GM18507 (cell line): ENCODE measurements at regions not wholly inside any gene's neighbourhood (a gene's known extent, or its start where the extent isn't known, plus 50 kb on each side); places are given as distances from the start of the nearest gene placed in this dataset.

Experiments used
- DNase-seq: peaks from one replicate; pipeline ENCODE4 v3.0.0; 2011; ENCODE audit warnings: low read depth; ENCODE audit not compliant: insufficient read length; ENCODE audit errors: extremely low spot score
- FAIRE-seq: peaks from 2 replicates; lab custom pipeline; 2011; peaks lifted over from hg19 to GRCh38; lab: Jason Lieb, UNC

- peak; percentile 61 for FAIRE-seq
- no peak for DNase-seq
These were observed 455.4 kb downstream of the EBF1 start for GRCh38 chr5:158644301-158644700.

- FAIRE-seq: peak; percentile 21
- DNase-seq: no peak
These were observed 455.9 kb downstream of the EBF1 start for GRCh38 chr5:158643840-158644239.

GRCh38 chr5:158642879-158643278, 456.8 kb downstream of the EBF1 start:
- FAIRE-seq: no peak
- DNase-seq: no peak

- FAIRE-seq (no peak), DNase-seq (no peak)
These were observed 458.7 kb downstream of the EBF1 start for GRCh38 chr5:158641016-158641415.

GRCh38 chr5:158640593-158640980, 459.1 kb downstream of the EBF1 start:
- no peak for FAIRE-seq
- no peak for DNase-seq

GRCh38 chr5:158639881-158640592, 459.7 kb downstream of the EBF1 start:
- DNase-seq (no peak), FAIRE-seq (no peak)

- DNase-seq (no peak), FAIRE-seq (no peak)
These were observed 461.3 kb downstream of the EBF1 start for GRCh38 chr5:158638396-158638795.

- DNase-seq (no peak), FAIRE-seq (no peak)
These were observed 462.7 kb downstream of the EBF1 start for GRCh38 chr5:158637039-158637438.

GRCh38 chr5:158635565-158635964, 464.2 kb downstream of the EBF1 start:
- FAIRE-seq: no peak
- no peak for DNase-seq

GRCh38 chr5:158634714-158635113, 465.0 kb downstream of the EBF1 start:
- DNase-seq: no peak

GRCh38 chr5:158629591-158630312, 470.0 kb downstream of the EBF1 start:
- DNase-seq (no peak), FAIRE-seq (no peak)

More at GRCh38 chr5:158634714-158635113, 465.0 kb downstream of the EBF1 start:
- no peak for FAIRE-seq

- DNase-seq: no peak
- FAIRE-seq: no peak
These were observed 473.0 kb downstream of the EBF1 start for GRCh38 chr5:158626718-158627117.

GRCh38 chr5:158623971-158624370, 475.7 kb downstream of the EBF1 start:
- FAIRE-seq: no peak
- no peak for DNase-seq

GRCh38 chr5:158621391-158621790, 478.3 kb downstream of the EBF1 start:
- FAIRE-seq (no peak), DNase-seq (no peak)

GRCh38 chr5:158619083-158619788, 480.5 kb downstream of the EBF1 start:
- DNase-seq (no peak), FAIRE-seq (no peak)

GRCh38 chr5:158618256-158618655, 481.5 kb downstream of the EBF1 start:
- DNase-seq: no peak
- FAIRE-seq: no peak

- FAIRE-seq (no peak), DNase-seq (no peak)
These were observed 483.0 kb downstream of the EBF1 start for GRCh38 chr5:158616707-158617106.

GRCh38 chr5:158614951-158615350, 484.8 kb downstream of the EBF1 start:
- DNase-seq: no peak
- no peak for FAIRE-seq

- FAIRE-seq: no peak
These were observed 488.1 kb downstream of the EBF1 start for GRCh38 chr5:158611581-158611980.

GRCh38 chr5:158610051-158610415, 489.7 kb downstream of the EBF1 start:
- DNase-seq (no peak), FAIRE-seq (no peak)

More at GRCh38 chr5:158611581-158611980, 488.1 kb downstream of the EBF1 start:
- no peak for DNase-seq
